ENCODE measurements at regions not wholly inside any gene's neighbourhood (a gene's known extent, or its start where the extent isn't known, plus 50 kb on each side); places are given as distances from the start of the nearest gene placed in this dataset.

DNA sequence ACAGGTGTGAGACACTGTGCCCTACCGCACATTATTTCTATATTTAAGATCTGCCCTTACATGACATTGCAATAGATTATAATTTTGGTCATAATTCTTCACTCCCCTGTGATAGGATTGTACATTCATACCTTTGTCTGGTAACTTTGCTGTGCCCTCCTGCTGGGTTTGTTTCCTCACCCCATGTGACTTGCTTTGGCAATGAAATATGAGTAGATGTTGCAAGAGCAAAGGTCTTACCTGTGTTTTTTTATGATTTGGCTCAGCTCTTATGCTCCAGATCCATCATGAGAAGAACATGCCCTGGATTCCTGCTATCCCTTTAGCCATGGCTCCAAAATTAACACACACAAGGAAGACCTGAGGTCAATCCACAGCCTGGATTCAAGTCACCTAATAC lies 137.7 kb upstream of the EOMES start:
- no peak for TF ChIP-seq POLR2AphosphoS5 (IDR thresholded peaks at IDR 0.05)
- no peak for TF ChIP-seq CTCF (IDR thresholded peaks at IDR 0.05)
- TF ChIP-seq POLR2A (IDR thresholded peaks at IDR 0.05) = no peak
- no peak for TF ChIP-seq EP300 (IDR thresholded peaks at IDR 0.05)
